Adrenal gland (tissue), 5 donors: ENCODE measurements at regions not wholly inside any gene's neighbourhood (a gene's known extent, or its start where the extent isn't known, plus 50 kb on each side); places are given as distances from the start of the nearest gene placed in this dataset.

Experiments
- POLR2A ChIP-seq, 2 donors: fragments of 450-650 bp; IDR thresholded peaks; one replicate each; pipeline ENCODE4 v1.6.1; 2017; ENCODE audit warnings: antibody characterized with exemption in 2 of 2, mild to moderate bottlenecking in 2 of 2, moderate library complexity in 1 of 2
- TF ChIP-seq, protein P1 (sequence below), 6 experiments: fragments of 450-650 bp in 4 of 6; fragments of 200-600 bp in 2 of 6; sonication (generic) in 1 of 6; IDR thresholded peaks; 1 replicate in 5 of 6; 2 replicates in 1 of 6; pipeline versions ENCODE4 v1.5.1 to v1.8.0; 2016 to 2021; ENCODE audit warnings: antibody characterized with exemption in 6 of 6, mild to moderate bottlenecking in 2 of 6, moderate library complexity in 1 of 6
- donor health status: DM: no; HTN: no; CAD: no.

DNA sequence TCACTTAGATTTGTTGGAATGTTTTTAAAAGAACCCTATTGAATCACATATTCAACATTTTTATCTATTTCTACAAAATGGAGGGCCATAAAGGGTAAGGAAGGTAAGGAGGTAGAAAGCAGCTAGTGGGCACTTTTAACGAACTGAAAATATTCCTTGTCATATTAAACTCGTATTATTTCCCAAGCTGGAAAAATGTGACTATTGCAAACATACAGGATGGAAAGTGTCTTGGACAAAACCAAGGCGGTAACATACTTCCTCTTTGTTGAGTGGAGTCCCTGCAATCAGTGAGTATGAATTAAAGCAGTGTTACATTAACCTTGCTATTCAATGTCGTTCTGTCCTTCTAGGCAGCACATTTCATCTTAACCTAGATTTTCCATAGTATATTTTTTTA, 165.6 kb downstream of the RCN1 start:
- TF ChIP-seq, protein P1, sequence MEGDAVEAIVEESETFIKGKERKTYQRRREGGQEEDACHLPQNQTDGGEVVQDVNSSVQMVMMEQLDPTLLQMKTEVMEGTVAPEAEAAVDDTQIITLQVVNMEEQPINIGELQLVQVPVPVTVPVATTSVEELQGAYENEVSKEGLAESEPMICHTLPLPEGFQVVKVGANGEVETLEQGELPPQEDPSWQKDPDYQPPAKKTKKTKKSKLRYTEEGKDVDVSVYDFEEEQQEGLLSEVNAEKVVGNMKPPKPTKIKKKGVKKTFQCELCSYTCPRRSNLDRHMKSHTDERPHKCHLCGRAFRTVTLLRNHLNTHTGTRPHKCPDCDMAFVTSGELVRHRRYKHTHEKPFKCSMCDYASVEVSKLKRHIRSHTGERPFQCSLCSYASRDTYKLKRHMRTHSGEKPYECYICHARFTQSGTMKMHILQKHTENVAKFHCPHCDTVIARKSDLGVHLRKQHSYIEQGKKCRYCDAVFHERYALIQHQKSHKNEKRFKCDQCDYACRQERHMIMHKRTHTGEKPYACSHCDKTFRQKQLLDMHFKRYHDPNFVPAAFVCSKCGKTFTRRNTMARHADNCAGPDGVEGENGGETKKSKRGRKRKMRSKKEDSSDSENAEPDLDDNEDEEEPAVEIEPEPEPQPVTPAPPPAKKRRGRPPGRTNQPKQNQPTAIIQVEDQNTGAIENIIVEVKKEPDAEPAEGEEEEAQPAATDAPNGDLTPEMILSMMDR (IDR thresholded peaks at IDR 0.05), result no peak
- no peak for TF ChIP-seq POLR2A (IDR thresholded peaks at IDR 0.05)
